Keratinocyte (primary cell): ENCODE measurements at regions not wholly inside any gene's neighbourhood (a gene's known extent, or its start where the extent isn't known, plus 50 kb on each side); places are given as distances from the start of the nearest gene placed in this dataset.

Experiments used
- DNase-seq: peaks from one replicate; pipeline ENCODE4 v3.0.0-alpha.2; 2011; ENCODE audit warnings: low read depth, missing footprints, low spot score
- FAIRE-seq: peaks from 2 replicates; lab custom pipeline; 2011; peaks lifted over from hg19 to GRCh38; lab: Jason Lieb, UNC
- H2AFZ ChIP-seq: 2 replicates; pipeline ENCODE4 v1.6.0; 2012; ENCODE audit warnings: low read length, control low read depth, inconsistent platforms; ENCODE audit not compliant: control insufficient read depth
- H3K27ac ChIP-seq: 2 replicates; pipeline ENCODE4 v1.5.1; 2011; ENCODE audit warnings: low read length; ENCODE audit not compliant: control insufficient read depth, insufficient read depth
- H3K27me3 ChIP-seq: 3 replicates; pipeline ENCODE4 v1.6.0; 2011; ENCODE audit warnings: low read length; ENCODE audit not compliant: control insufficient read depth, insufficient read depth; ENCODE audit errors: extremely low read depth
- H3K36me3 ChIP-seq, 2 experiments: 2 replicates in 1 of 2; 3 replicates in 1 of 2; pipeline ENCODE4 v1.5.1; 2011; ENCODE audit warnings: low read length in 2 of 2, mild to moderate bottlenecking in 1 of 2; ENCODE audit not compliant: control insufficient read depth in 2 of 2, insufficient read depth in 2 of 2; ENCODE audit errors: extremely low read depth in 1 of 2
- H3K4me1 ChIP-seq: 3 replicates; pipeline ENCODE4 v1.5.1; 2011; ENCODE audit warnings: low read length; ENCODE audit not compliant: control insufficient read depth, insufficient read depth; ENCODE audit errors: extremely low read depth
- H3K4me2 ChIP-seq: 3 replicates; pipeline ENCODE4 v1.6.0; 2011; ENCODE audit warnings: low read depth, low read length; ENCODE audit not compliant: control insufficient read depth, insufficient read depth; ENCODE audit errors: extremely low read depth
- H3K4me3 ChIP-seq, 3 experiments: fragments of 200-600 bp in 1 of 3; sonication (generic) in 1 of 3; 2 replicates in 2 of 3; 3 replicates in 1 of 3; pipeline ENCODE4 v1.5.1; 2011 to 2016; ENCODE audit warnings: low read length in 3 of 3, mild to moderate bottlenecking in 3 of 3, control low read depth in 2 of 3, inconsistent platforms in 1 of 3, low read depth in 1 of 3, mixed read lengths in 1 of 3, mixed run types in 1 of 3, moderate library complexity in 1 of 3; ENCODE audit not compliant: control insufficient read depth in 2 of 3, insufficient read depth in 2 of 3; ENCODE audit errors: extremely low read depth in 1 of 3
- H3K79me2 ChIP-seq: 2 replicates; pipeline ENCODE4 v1.6.0; 2012; ENCODE audit warnings: low read length; ENCODE audit not compliant: control insufficient read depth, insufficient read depth
- H3K9ac ChIP-seq: 3 replicates; pipeline ENCODE4 v1.6.0; 2011; ENCODE audit warnings: low read length; ENCODE audit not compliant: control insufficient read depth, insufficient read depth; ENCODE audit errors: extremely low read depth
- H3K9me1 ChIP-seq: 3 replicates; pipeline ENCODE4 v1.6.0; 2011; ENCODE audit warnings: low read length; ENCODE audit not compliant: control insufficient read depth, insufficient read depth; ENCODE audit errors: extremely low read depth
- H3K9me3 ChIP-seq: 2 replicates; pipeline ENCODE4 v1.5.1; 2012; ENCODE audit warnings: low read depth, low read length; ENCODE audit not compliant: control insufficient read depth
- H4K20me1 ChIP-seq: 3 replicates; pipeline ENCODE4 v1.6.0; 2011; ENCODE audit warnings: low read length; ENCODE audit not compliant: control insufficient read depth, insufficient read depth; ENCODE audit errors: extremely low read depth
- EZH2 ChIP-seq: IDR thresholded peaks from one replicate; pipeline ENCODE4 v1.6.1; 2012; ENCODE audit warnings: inconsistent platforms, mild to moderate bottlenecking, low read length, moderate library complexity
- dilution Hi-C: fragments of 300-500 bp; cut with MboI; formaldehyde crosslinking; loops from one replicate; pipeline ENCODE4 v1.7.0; 2020; ENCODE audit warnings: low sequenced_read_pairs; ENCODE audit not compliant: extremely low pct_ligation_motif_present
- TF ChIP-seq, protein P1 (sequence below), 3 experiments: IDR thresholded peaks in 1 of 3; conservative IDR thresholded peaks in 1 of 3; optimal IDR thresholded peaks in 1 of 3; 2 replicates in 2 of 3; 3 replicates in 1 of 3; pipeline versions ENCODE3 to v1.5.1; 2011; ENCODE audit warnings: low read length in 3 of 3, mild to moderate bottlenecking in 3 of 3, moderate library complexity in 2 of 3, control low read depth in 1 of 3, inconsistent platforms in 1 of 3; ENCODE audit not compliant: insufficient read depth in 2 of 3; ENCODE audit errors: extremely low read depth in 1 of 3

DNA sequence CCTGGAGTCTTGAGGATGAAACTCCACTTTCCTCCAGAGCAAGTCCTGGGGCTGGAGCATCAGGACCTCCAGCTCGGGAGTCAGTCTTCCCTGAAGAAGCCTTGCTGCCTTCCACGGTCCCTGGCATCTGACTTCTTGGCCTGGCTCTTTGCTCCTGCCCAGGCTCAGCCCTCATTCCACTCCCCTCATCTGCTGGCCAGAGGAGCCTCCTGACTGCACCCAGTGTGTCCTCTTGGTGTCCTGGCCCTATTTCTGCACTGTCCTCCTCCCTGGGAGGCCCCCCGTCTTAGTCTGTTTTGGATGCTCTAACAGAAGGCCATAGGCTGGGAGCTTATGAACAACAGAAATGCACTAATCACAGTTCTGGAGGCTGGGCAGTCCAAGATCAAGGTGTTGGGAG lies 231.5 kb downstream of the LOXHD1 start:
- H3K4me1 ChIP-seq, result no peaks in the 10 kb centered on the region
- DNase-seq, result no peak
- no peaks in the 10 kb centered on the region for H3K36me3 ChIP-seq
- H3K4me3 ChIP-seq, result no peak overlapping the region
- no peaks in the 10 kb centered on the region for H3K27me3 ChIP-seq
- no peaks in the 10 kb centered on the region for H4K20me1 ChIP-seq
- dilution Hi-C loops, result no loop called here
- no peak overlapping the region for H3K9ac ChIP-seq
- H2AFZ ChIP-seq, result no peak overlapping the region
- no peaks in the 10 kb centered on the region for H3K79me2 ChIP-seq
- no peak overlapping the region for H3K27ac ChIP-seq
- TF ChIP-seq, protein P1, sequence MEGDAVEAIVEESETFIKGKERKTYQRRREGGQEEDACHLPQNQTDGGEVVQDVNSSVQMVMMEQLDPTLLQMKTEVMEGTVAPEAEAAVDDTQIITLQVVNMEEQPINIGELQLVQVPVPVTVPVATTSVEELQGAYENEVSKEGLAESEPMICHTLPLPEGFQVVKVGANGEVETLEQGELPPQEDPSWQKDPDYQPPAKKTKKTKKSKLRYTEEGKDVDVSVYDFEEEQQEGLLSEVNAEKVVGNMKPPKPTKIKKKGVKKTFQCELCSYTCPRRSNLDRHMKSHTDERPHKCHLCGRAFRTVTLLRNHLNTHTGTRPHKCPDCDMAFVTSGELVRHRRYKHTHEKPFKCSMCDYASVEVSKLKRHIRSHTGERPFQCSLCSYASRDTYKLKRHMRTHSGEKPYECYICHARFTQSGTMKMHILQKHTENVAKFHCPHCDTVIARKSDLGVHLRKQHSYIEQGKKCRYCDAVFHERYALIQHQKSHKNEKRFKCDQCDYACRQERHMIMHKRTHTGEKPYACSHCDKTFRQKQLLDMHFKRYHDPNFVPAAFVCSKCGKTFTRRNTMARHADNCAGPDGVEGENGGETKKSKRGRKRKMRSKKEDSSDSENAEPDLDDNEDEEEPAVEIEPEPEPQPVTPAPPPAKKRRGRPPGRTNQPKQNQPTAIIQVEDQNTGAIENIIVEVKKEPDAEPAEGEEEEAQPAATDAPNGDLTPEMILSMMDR (optimal IDR thresholded peaks at IDR 0.05 in 1 of 3, IDR thresholded peaks at IDR 0.05 in 1 of 3, conservative IDR thresholded peaks at IDR 0.05 in 1 of 3; ENCODE audit: extremely low read depth in 1 of 3, insufficient read depth in 2 of 3, low read length in 3 of 3), result no peak
- TF ChIP-seq EZH2, result no peak
- H3K4me2 ChIP-seq, result no peak overlapping the region
- no peaks in the 10 kb centered on the region for H3K9me1 ChIP-seq
- H3K9me3 ChIP-seq, result no peaks in the 10 kb centered on the region
- no peak for FAIRE-seq

DNA sequence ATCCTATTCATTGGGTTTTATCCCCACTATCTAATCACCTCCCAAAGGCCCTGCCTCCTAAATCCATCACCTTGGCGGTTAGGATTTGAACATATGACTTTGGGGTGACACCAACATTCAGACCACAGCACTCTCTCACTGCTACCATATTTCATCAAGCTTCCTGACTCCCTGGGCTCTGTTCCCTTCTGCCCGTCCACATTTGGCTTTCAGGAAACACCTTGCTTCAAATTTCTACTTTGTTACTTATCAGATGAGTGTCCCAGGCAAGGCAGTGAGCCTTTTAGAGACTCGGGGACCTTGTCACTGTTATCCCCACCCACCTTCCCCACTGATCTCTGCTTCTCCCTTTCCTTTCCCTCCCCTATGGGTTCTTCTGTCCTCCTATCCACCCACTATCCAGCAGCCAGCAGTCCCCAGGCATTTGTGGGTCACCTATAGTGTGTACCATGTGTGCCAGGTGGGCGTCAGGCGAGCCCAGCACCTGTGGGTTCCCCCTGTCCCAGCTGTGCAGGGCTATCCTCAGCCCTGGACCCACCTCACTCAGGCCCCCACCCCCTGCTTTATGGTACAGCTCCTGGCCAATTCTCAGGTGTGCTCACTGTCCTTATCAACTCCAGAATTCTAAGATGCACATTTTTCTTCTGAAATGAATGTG lies 230.9 kb downstream of the LOXHD1 start:
- no peaks in the 10 kb centered on the region for H3K36me3 ChIP-seq
- FAIRE-seq, result no peak
- no peaks in the 10 kb centered on the region for H3K27me3 ChIP-seq

More for the DNA sequence above, 230.9 kb downstream of the LOXHD1 start:
- Histone ChIP-seq H3K79me2 (no peaks in the 10 kb centered on the region), H4K20me1 (no peaks in the 10 kb centered on the region), H3K9me1 (no peaks in the 10 kb centered on the region), H3K4me1 (no peaks in the 10 kb centered on the region), H3K4me2 (no peak overlapping the region), H3K27ac (no peak overlapping the region), H3K4me3 (no peak overlapping the region), H3K9ac (no peak overlapping the region), H2AFZ (no peak overlapping the region), H3K9me3 (no peaks in the 10 kb centered on the region)
- DNase-seq, result no peak
- no peak for TF ChIP-seq EZH2
- TF ChIP-seq, protein P1 (optimal IDR thresholded peaks at IDR 0.05 in 1 of 3, IDR thresholded peaks at IDR 0.05 in 1 of 3, conservative IDR thresholded peaks at IDR 0.05 in 1 of 3; ENCODE audit: extremely low read depth in 1 of 3, insufficient read depth in 2 of 3, low read length in 3 of 3), result no peak
- dilution Hi-C loops, result no loop called here
